ENCODE measurements at regions not wholly inside any gene's neighbourhood (a gene's known extent, or its start where the extent isn't known, plus 50 kb on each side); places are given as distances from the start of the nearest gene placed in this dataset.
"Not testable (repeated sequence)": the region's sequence is repeated elsewhere in the genome, so short reads cannot be mapped to it uniquely, and the experiment has no call there.

- DNase-seq (ENCODE audit: low spot score), result no peak
- no peak for FAIRE-seq
Measured at GRCh38 chr12:46549527-46550265, 177.1 kb upstream of the SLC38A2 start.

GRCh38 chr12:46548605-46549071 is 176.1 kb upstream of the SLC38A2 start:
- no peak for DNase-seq (ENCODE audit: low spot score)
- FAIRE-seq, result no peak

- no peak for DNase-seq (ENCODE audit: low spot score)
Measured at GRCh38 chr12:46547421-46548354, 175.1 kb upstream of the SLC38A2 start.

GRCh38 chr12:46546634-46547273 is 174.2 kb upstream of the SLC38A2 start:
- DNase-seq (ENCODE audit: low spot score) (no peak), FAIRE-seq (no peak)

More at GRCh38 chr12:46547421-46548354, 175.1 kb upstream of the SLC38A2 start:
- FAIRE-seq, result no peak

- DNase-seq (ENCODE audit: low spot score); FAIRE-seq: not testable (repeated sequence)
Measured at GRCh38 chr12:46543378-46543795, 170.8 kb upstream of the SLC38A2 start.

- DNase-seq (ENCODE audit: low spot score) (no peak), FAIRE-seq (no peak)
Measured at GRCh38 chr12:46538976-46539375, 166.4 kb upstream of the SLC38A2 start.

- no peak for FAIRE-seq
- no peak for DNase-seq (ENCODE audit: low spot score)
Measured at GRCh38 chr12:46537387-46537955, 164.9 kb upstream of the SLC38A2 start.

- FAIRE-seq; DNase-seq (ENCODE audit: low spot score): not testable (repeated sequence)
Measured at GRCh38 chr12:46536316-46536715, 163.7 kb upstream of the SLC38A2 start.

- FAIRE-seq, result no peak
Measured at GRCh38 chr12:46535907-46536306, 163.3 kb upstream of the SLC38A2 start.

GRCh38 chr12:46535376-46535775 is 162.8 kb upstream of the SLC38A2 start:
- DNase-seq (ENCODE audit: low spot score), result no peak

More at GRCh38 chr12:46535907-46536306, 163.3 kb upstream of the SLC38A2 start:
- no peak for DNase-seq (ENCODE audit: low spot score)

GRCh38 chr12:46534327-46534840 is 161.8 kb upstream of the SLC38A2 start:
- DNase-seq (ENCODE audit: low spot score), result no peak

More at GRCh38 chr12:46535376-46535775, 162.8 kb upstream of the SLC38A2 start:
- no peak for FAIRE-seq

GRCh38 chr12:46533723-46534122 is 161.2 kb upstream of the SLC38A2 start:
- FAIRE-seq (no peak), DNase-seq (ENCODE audit: low spot score) (no peak)

More at GRCh38 chr12:46534327-46534840, 161.8 kb upstream of the SLC38A2 start:
- no peak for FAIRE-seq

- DNase-seq (ENCODE audit: low spot score), result no peak
- FAIRE-seq, result no peak
Measured at GRCh38 chr12:46531804-46532203, 159.2 kb upstream of the SLC38A2 start.

- DNase-seq (ENCODE audit: low spot score) (no peak), FAIRE-seq (no peak)
Measured at GRCh38 chr12:46531059-46531785, 158.6 kb upstream of the SLC38A2 start.

- DNase-seq (ENCODE audit: low spot score) (no peak), FAIRE-seq (no peak)
Measured at GRCh38 chr12:46530373-46531056, 157.9 kb upstream of the SLC38A2 start.

GRCh38 chr12:46526233-46526632 is 153.7 kb upstream of the SLC38A2 start:
- no peak for DNase-seq (ENCODE audit: low spot score)
- no peak for FAIRE-seq

GRCh38 chr12:46524778-46525177 is 152.2 kb upstream of the SLC38A2 start:
- FAIRE-seq, result no peak
- DNase-seq (ENCODE audit: low spot score), result no peak

- FAIRE-seq (no peak), DNase-seq (ENCODE audit: low spot score) (peak; percentile 71)
Measured at GRCh38 chr12:46523863-46524770, 151.5 kb upstream of the SLC38A2 start.

GRCh38 chr12:46523446-46523845 is 150.9 kb upstream of the SLC38A2 start:
- DNase-seq (ENCODE audit: low spot score) (no peak), FAIRE-seq (no peak)

Data from urothelium cell line (cell line).